MM.1S (cell line): ENCODE measurements at regions not wholly inside any gene's neighbourhood (a gene's known extent, or its start where the extent isn't known, plus 50 kb on each side); places are given as distances from the start of the nearest gene placed in this dataset.

ENCODE experiments used
- DNase-seq: peaks from one replicate; pipeline ENCODE4 v3.0.0-alpha.2; 2015
- H2AFZ ChIP-seq: fragments of 300-600 bp; sonication (generic); 2 replicates; pipeline ENCODE4 v1.6.0; 2016; ENCODE audit warnings: antibody characterized with exemption, low read length
- H3F3A ChIP-seq: fragments of 300-600 bp; sonication (generic); 2 replicates; pipeline ENCODE4 v1.6.1; 2016; ENCODE audit warnings: mild to moderate bottlenecking, antibody characterized with exemption, low read length, moderate library complexity, mixed read lengths; ENCODE audit not compliant: insufficient read depth
- H3K27ac ChIP-seq: fragments of 300-600 bp; sonication (generic); 2 replicates; pipeline ENCODE4 v1.5.1; 2016; ENCODE audit warnings: mild to moderate bottlenecking, low read length
- H3K27me3 ChIP-seq: fragments of 300-600 bp; sonication (generic); replicated peaks from 2 replicates; pipeline ENCODE4 v1.6.0; 2016; ENCODE audit warnings: low read length; ENCODE audit not compliant: insufficient read depth
- H3K36me3 ChIP-seq: fragments of 300-600 bp; sonication (generic); replicated peaks from 2 replicates; pipeline ENCODE4 v1.6.1; 2016; ENCODE audit warnings: mild to moderate bottlenecking, low read length, mixed read lengths; ENCODE audit not compliant: insufficient read depth
- H3K4me1 ChIP-seq: fragments of 300-600 bp; sonication (generic); 2 replicates; pipeline ENCODE4 v1.6.1; 2016; ENCODE audit warnings: low read length, mixed read lengths
- H3K4me2 ChIP-seq: fragments of 300-600 bp; sonication (generic); 2 replicates; pipeline ENCODE4 v1.6.0; 2016; ENCODE audit warnings: low read depth, low read length
- H3K4me3 ChIP-seq: fragments of 300-600 bp; sonication (generic); 2 replicates; pipeline ENCODE4 v1.5.1; 2016; ENCODE audit warnings: low read length, mixed read lengths
- H3K79me2 ChIP-seq: fragments of 300-600 bp; sonication (generic); 2 replicates; pipeline ENCODE4 v1.6.1; 2016; ENCODE audit warnings: mixed run types, low read length, mixed read lengths
- H3K9ac ChIP-seq: fragments of 300-600 bp; sonication (generic); 2 replicates; pipeline ENCODE4 v1.6.1; 2016; ENCODE audit warnings: low read length, mixed read lengths
- H3K9me2 ChIP-seq: fragments of 300-600 bp; sonication (generic); replicated peaks from 2 replicates; pipeline ENCODE4 v1.6.1; 2016; ENCODE audit warnings: mild to moderate bottlenecking, low read length, mixed read lengths; ENCODE audit not compliant: insufficient read depth
- H3K9me3 ChIP-seq: fragments of 300-600 bp; sonication (generic); replicated peaks from 2 replicates; pipeline ENCODE4 v1.6.1; 2016; ENCODE audit warnings: mild to moderate bottlenecking, low read length, mixed read lengths; ENCODE audit not compliant: insufficient read depth
- H4K20me1 ChIP-seq: fragments of 300-600 bp; sonication (generic); 2 replicates; pipeline ENCODE4 v1.6.1; 2016; ENCODE audit warnings: mild to moderate bottlenecking, low read length, moderate library complexity, mixed read lengths; ENCODE audit not compliant: insufficient read depth
- CTCF ChIP-seq: fragments of 300-600 bp; sonication (generic); IDR thresholded peaks from 2 replicates; pipeline ENCODE4 v1.5.1; 2016; ENCODE audit warnings: antibody characterized with exemption, low read length, mixed read lengths
- EZH2 ChIP-seq: fragments of 300-600 bp; sonication (generic); optimal IDR thresholded peaks from 2 replicates; pipeline ENCODE3; 2017; ENCODE audit warnings: low read depth, mild to moderate bottlenecking, antibody characterized with exemption, low read length, mixed read lengths
- EZH2phosphoT487 ChIP-seq: fragments of 300-600 bp; sonication (generic); IDR thresholded peaks from 2 replicates; pipeline ENCODE4 v1.6.1; 2018; ENCODE audit warnings: antibody characterized with exemption, low read length

GRCh38 chr17:36714789-36715188 lies 113.4 kb downstream of the MRM1 start:
- Histone ChIP-seq H3K36me3 (no peaks in the 10 kb centered on the region), H3K27me3 (peaks cover 17% of the 10 kb centered on the region), H3K4me1 (no peaks in the 10 kb centered on the region), H3F3A (no peaks in the 10 kb centered on the region), H3K27ac (no peak overlapping the region), H2AFZ (no peak overlapping the region), H3K4me3 (no peak overlapping the region), H3K4me2 (no peak overlapping the region), H3K9ac (no peak overlapping the region), H3K79me2 (no peaks in the 10 kb centered on the region), H3K9me2 (no peaks in the 10 kb centered on the region), H3K9me3 (no peaks in the 10 kb centered on the region), H4K20me1 (no peaks in the 10 kb centered on the region)
- DNase-seq = no peak
- TF ChIP-seq CTCF = no peak
- no peak for TF ChIP-seq EZH2
- TF ChIP-seq EZH2phosphoT487 = no peak

GRCh38 chr17:36715951-36716350 lies 114.6 kb downstream of the MRM1 start:
- H3K9ac ChIP-seq = no peak overlapping the region

GRCh38 chr17:36717088-36717487 lies 115.7 kb downstream of the MRM1 start:
- peaks cover 21% of the 10 kb centered on the region for H3K27me3 ChIP-seq
- no peaks in the 10 kb centered on the region for H4K20me1 ChIP-seq
- H3F3A ChIP-seq = no peaks in the 10 kb centered on the region
- no peak overlapping the region for H3K4me2 ChIP-seq
- H3K9me3 ChIP-seq = no peaks in the 10 kb centered on the region
- DNase-seq = no peak
- no peak for TF ChIP-seq EZH2phosphoT487
- TF ChIP-seq EZH2 = no peak
- no peak for TF ChIP-seq CTCF
- H3K4me1 ChIP-seq = no peaks in the 10 kb centered on the region
- H3K9me2 ChIP-seq = no peaks in the 10 kb centered on the region
- no peak overlapping the region for H2AFZ ChIP-seq
- no peak overlapping the region for H3K4me3 ChIP-seq
- H3K9ac ChIP-seq = no peak overlapping the region
- no peak overlapping the region for H3K27ac ChIP-seq
- no peaks in the 10 kb centered on the region for H3K36me3 ChIP-seq
- H3K79me2 ChIP-seq = no peaks in the 10 kb centered on the region

More at GRCh38 chr17:36715951-36716350, 114.6 kb downstream of the MRM1 start:
- no peaks in the 10 kb centered on the region for H3K9me2 ChIP-seq
- no peaks in the 10 kb centered on the region for H3K36me3 ChIP-seq
- no peak overlapping the region for H3K4me3 ChIP-seq
- H3K4me2 ChIP-seq = no peak overlapping the region
- no peaks in the 10 kb centered on the region for H3K4me1 ChIP-seq
- DNase-seq = no peak
- no peaks in the 10 kb centered on the region for H3K9me3 ChIP-seq
- H3K79me2 ChIP-seq = no peaks in the 10 kb centered on the region
- H4K20me1 ChIP-seq = no peaks in the 10 kb centered on the region
- H3K27ac ChIP-seq = no peak overlapping the region
- H3F3A ChIP-seq = no peaks in the 10 kb centered on the region
- peaks cover 17% of the 10 kb centered on the region for H3K27me3 ChIP-seq
- TF ChIP-seq EZH2phosphoT487 (no peak), CTCF (no peak), EZH2 (no peak)
- H2AFZ ChIP-seq = no peak overlapping the region
